IPS-18a (cell line): ENCODE measurements at regions not wholly inside any gene's neighbourhood (a gene's known extent, or its start where the extent isn't known, plus 50 kb on each side); places are given as distances from the start of the nearest gene placed in this dataset.

Experiments
- H3K27ac ChIP-seq: one replicate; pipeline ENCODE4 v1.5.1; 2013; ENCODE audit warnings: low read length
- H3K27me3 ChIP-seq: one replicate; pipeline ENCODE4 v1.6.1; 2013; ENCODE audit warnings: mild to moderate bottlenecking, low read length; ENCODE audit not compliant: control insufficient read depth, insufficient read depth
- H3K36me3 ChIP-seq: one replicate; pipeline ENCODE4 v1.6.1; 2013; ENCODE audit warnings: low read depth, low read length; ENCODE audit not compliant: control insufficient read depth
- H3K4me1 ChIP-seq: one replicate; pipeline ENCODE4 v1.6.1; 2013; ENCODE audit warnings: low read depth, low read length; ENCODE audit not compliant: control insufficient read depth
- H3K4me3 ChIP-seq: one replicate; pipeline ENCODE4 v1.5.1; 2013; ENCODE audit warnings: low read length
- H3K9ac ChIP-seq: one replicate; pipeline ENCODE4 v1.6.1; 2013; ENCODE audit warnings: mild to moderate bottlenecking, low read length, moderate library complexity
- H3K9me3 ChIP-seq: one replicate; pipeline ENCODE4 v1.6.1; 2013; ENCODE audit warnings: low read depth, low read length; ENCODE audit not compliant: control insufficient read depth

DNA sequence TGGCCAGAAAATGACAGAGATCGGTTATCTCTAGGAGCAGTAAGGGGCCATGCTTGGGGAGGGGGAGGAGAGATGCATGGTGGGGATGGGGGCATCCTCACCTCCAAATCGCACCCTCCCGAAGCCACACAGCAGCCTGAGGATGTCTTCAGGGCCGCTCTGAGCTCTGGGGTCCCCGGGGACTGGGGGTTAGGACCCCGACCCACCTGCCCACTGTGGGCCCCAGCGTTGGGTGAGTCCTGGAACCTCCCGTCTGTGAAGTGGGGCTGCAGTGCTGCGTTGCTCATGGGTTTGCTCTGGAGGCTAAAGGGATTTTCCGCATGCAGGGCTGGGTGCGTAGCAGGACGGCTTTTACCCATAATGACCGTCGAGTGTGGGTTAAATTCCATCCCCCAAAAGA lies 1046.3 kb downstream of the BRD1 start:
- Histone ChIP-seq H3K36me3 (no peaks in the 10 kb centered on the region), H3K27me3 (no peaks in the 10 kb centered on the region), H3K9ac (no peak overlapping the region), H3K9me3 (peaks cover under 1% of the 10 kb centered on the region), H3K27ac (no peak overlapping the region), H3K4me1 (peaks cover 10% of the 10 kb centered on the region), H3K4me3 (no peak overlapping the region)

DNA sequence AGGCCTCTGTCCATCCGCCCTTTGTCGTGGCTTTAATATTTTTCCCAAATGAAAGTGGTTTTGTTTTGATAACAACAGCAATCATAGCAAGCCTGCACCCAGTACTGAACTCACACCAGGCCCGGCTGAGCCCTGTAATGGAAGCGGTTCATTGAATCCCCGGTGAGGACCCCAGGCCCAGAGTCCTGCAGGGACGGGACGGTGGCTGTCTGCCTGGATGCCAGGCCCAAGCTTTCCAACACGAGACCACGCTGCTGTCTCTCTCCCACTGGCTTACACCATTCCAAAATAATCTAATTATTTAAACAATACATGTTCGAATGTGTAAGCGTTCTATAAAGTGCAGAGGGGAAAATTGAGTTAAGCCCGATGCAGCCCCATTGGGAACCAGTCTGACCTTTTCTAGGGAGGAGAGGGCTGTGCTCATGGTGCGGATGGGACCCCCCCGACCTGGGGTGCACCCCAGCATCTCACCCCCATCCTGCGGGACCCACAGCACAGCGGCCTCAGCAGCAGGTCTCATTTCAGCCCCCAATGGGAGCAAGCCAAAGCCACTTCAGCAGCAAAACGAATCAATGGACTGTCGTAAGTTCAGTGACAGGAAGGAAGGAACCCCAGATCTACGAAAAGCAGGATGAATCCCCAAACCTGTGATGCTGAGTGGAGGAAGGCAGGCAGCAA lies 1046.9 kb downstream of the BRD1 start:
- Histone ChIP-seq H3K36me3 (no peaks in the 10 kb centered on the region), H3K9me3 (peaks cover 3% of the 10 kb centered on the region), H3K4me3 (no peak overlapping the region)

DNA sequence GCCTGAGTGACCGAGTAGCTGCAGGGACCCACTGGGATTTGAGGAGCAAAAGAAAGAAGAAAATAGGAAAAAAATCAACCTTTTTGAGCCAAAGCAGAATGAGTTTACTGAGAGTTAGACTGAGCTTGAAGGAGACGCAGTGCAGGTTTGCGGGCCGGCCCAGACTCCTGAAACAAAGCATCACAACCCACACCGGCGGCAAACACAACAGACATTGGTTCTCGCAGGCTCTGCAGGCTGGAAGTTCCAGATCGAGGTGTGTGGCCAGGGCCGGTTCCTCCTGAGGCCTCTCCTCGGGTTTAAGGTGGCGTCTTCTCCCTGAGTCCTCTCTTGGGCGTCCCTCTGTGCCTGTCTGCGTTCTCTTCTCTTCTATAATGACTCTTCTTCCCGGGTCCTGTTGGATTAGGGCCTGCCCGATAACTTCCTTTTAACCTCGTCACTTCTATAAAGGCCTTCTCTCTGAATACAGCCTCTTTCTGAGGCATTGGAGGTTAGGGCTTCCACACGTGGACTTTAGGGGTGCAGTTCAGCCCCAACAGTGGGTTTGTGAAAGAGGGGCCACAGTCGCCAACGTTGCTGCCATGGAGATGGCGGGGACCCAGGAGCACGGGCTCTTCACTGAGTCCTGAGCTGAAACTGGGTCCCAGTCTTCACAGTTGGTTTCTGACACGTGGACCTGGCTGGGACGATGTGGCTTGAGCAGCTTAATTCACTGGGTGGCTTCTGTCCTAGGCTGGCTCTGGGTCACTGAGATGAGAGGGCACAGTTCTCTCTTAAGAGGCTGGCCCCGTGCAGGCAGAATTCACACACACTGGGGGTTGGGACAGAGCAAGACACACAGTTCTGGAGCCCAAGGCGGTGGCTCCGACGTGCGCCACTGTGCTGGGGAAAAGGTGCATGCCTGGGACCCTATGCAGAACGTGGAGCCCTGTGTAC lies 1047.7 kb downstream of the BRD1 start:
- peaks cover 10% of the 10 kb centered on the region for H3K4me1 ChIP-seq
- no peak overlapping the region for H3K9ac ChIP-seq
- H3K36me3 ChIP-seq, result no peaks in the 10 kb centered on the region
- no peak overlapping the region for H3K4me3 ChIP-seq
- peaks cover 3% of the 10 kb centered on the region for H3K9me3 ChIP-seq
- no peaks in the 10 kb centered on the region for H3K27me3 ChIP-seq
- H3K27ac ChIP-seq, result no peak overlapping the region

More for the DNA sequence above, 1046.9 kb downstream of the BRD1 start:
- H3K27me3 ChIP-seq, result no peaks in the 10 kb centered on the region
- H3K9ac ChIP-seq, result no peak overlapping the region
- no peak overlapping the region for H3K27ac ChIP-seq
- H3K4me1 ChIP-seq, result peaks cover 10% of the 10 kb centered on the region

DNA sequence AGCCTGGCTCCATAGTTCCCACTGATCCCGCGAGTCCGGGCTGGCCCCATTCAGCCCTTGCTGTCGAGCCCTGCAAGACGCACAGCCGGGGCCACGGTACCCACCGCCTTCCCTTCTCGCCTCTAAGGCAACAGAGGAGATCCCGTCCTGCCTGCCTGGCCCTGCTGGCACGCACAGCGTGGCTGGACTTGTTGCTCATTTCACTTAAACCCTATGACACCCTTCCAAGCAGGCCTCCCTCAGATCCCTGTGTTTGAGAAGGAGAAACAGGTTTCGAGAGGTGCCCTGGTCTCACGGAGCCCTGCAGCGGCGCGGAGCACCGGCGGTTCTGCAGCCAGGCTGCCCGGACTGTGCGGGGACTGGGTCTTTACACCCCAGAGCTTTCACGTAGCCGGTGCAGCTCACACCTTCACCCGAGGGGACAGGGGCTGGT lies 1048.4 kb downstream of the BRD1 start:
- Histone ChIP-seq H3K9ac (no peak overlapping the region), H3K9me3 (peaks cover 3% of the 10 kb centered on the region), H3K36me3 (no peaks in the 10 kb centered on the region), H3K27ac (no peak overlapping the region), H3K4me3 (no peak overlapping the region), H3K27me3 (no peaks in the 10 kb centered on the region), H3K4me1 (peaks cover 10% of the 10 kb centered on the region)

DNA sequence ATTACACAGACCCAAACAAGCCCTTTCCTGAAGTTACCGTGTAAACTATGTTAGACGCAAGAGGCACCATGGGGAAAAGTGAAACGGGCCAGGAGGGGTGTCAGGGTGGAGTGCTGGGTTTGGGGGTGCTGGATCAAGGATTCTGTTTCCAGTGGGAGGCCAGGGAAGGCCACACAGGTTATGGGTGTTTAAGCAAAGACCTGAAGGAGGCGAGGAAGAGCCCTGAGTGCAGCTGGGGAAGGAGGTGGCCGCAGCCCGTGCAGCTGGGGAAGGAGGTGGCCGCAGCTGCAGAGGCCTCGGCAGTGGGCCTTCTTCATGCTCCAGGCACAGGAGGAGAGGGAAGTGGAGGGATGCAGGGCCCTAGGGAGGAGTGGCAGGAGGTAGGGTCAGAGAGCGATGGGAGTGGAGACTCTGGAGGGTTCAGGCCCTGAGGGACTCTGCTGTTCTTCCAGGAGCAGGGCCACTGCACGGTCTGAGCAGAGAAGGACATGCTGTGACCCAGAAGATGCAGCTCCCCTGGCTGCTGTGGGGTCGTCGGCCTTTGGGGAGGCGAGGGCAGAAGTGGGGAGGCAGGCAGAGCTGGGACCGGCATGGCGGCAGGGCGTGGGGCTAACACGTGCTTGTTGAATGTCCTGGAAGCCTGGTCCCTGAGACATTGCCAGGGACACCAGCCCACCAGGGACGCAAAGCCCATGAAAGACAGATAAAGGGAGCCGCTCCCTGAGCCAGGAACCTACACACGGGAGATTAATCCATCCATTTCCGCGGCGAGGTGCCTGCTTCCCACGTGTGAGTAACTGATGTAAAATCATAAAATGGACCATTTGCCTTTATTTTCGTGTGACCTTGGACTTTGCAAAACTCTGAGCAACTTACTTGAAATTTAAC lies 1049.1 kb downstream of the BRD1 start:
- peaks cover 10% of the 10 kb centered on the region for H3K4me1 ChIP-seq
- no peaks in the 10 kb centered on the region for H3K36me3 ChIP-seq
- H3K27ac ChIP-seq, result no peak overlapping the region
- H3K9me3 ChIP-seq, result peaks cover 3% of the 10 kb centered on the region
- H3K4me3 ChIP-seq, result no peak overlapping the region
- H3K9ac ChIP-seq, result no peak overlapping the region
- no peaks in the 10 kb centered on the region for H3K27me3 ChIP-seq

DNA sequence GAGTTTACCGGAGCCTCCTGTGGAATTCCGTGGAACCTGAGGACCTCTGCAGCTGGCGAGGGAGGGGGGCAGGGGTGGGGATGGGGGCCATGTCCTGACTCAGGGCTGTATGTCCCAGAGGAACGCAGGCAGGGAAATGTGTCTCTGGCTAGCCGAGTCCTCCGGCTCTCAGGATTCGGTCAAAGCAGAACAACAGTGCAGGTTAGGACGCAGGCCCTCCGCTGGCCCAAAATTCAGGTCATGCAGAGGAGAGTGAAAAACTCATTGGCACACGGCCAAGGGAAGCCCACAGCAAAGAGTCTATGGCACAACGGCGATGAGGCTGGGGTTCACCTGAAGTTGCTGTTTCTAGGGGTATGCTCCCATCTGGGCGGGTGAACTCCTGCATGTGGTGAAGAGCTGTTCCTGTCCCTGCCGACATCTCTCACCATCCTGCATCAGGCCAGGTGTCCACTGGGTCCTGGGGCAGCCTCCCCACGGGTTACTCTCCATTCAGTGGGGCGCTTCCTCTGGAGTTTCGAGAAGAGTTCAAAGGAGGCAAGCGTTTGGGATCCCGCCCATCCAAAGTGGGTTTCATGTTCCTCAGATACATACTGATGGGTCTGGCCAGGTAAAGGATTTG lies 1055.3 kb downstream of the BRD1 start:
- H3K4me1 ChIP-seq, result no peaks in the 10 kb centered on the region
- no peak overlapping the region for H3K9ac ChIP-seq
- H3K36me3 ChIP-seq, result no peaks in the 10 kb centered on the region
- peaks cover 3% of the 10 kb centered on the region for H3K9me3 ChIP-seq
- H3K27me3 ChIP-seq, result no peaks in the 10 kb centered on the region
- no peak overlapping the region for H3K4me3 ChIP-seq
- no peak overlapping the region for H3K27ac ChIP-seq

DNA sequence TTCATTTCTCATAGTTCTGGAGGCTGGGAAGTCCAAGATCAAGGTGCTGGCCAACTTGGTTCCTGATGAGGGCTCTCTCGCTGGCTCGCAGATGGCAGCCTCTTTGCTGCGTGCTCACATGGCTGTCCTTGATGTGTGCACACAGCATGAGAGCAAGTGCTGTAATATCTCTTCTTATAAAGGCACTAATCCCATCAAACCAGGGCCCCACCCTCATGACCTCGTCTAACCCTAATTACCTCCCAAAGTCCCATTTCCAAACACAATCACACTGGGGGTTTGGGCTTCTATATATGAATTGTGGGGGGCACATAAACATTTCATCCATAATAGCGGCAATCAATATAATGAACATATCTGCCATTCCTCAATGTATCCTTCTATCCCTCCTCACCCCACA lies 1062.1 kb downstream of the BRD1 start:
- H3K4me1 ChIP-seq, result no peaks in the 10 kb centered on the region
- no peaks in the 10 kb centered on the region for H3K27me3 ChIP-seq
- H3K9ac ChIP-seq, result no peak overlapping the region
- H3K9me3 ChIP-seq, result no peaks in the 10 kb centered on the region
- H3K27ac ChIP-seq, result no peak overlapping the region
- H3K36me3 ChIP-seq, result no peaks in the 10 kb centered on the region
- H3K4me3 ChIP-seq, result no peak overlapping the region

DNA sequence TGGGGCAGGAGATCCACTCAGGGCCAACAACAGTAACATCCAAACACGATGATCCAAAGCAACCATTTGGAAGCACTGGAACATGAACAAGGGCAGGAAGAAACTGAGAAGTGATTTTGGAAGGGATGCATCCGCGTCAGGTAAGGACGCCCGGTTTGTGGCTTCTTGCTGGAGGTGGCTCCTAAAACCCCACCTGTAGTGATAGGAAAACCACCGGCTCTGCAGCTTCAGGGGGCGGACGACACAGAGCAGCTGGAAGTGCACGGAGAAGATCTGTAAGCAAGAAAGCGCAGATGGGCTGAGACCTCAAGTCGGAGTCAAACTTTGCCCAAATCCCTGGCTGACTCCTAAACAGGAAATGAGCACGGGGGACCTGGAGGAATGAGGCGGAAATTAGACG lies 1066.1 kb downstream of the BRD1 start:
- Histone ChIP-seq H3K4me1 (no peaks in the 10 kb centered on the region), H3K27ac (no peak overlapping the region), H3K9me3 (no peaks in the 10 kb centered on the region), H3K27me3 (no peaks in the 10 kb centered on the region), H3K36me3 (no peaks in the 10 kb centered on the region), H3K9ac (no peak overlapping the region), H3K4me3 (no peak overlapping the region)

DNA sequence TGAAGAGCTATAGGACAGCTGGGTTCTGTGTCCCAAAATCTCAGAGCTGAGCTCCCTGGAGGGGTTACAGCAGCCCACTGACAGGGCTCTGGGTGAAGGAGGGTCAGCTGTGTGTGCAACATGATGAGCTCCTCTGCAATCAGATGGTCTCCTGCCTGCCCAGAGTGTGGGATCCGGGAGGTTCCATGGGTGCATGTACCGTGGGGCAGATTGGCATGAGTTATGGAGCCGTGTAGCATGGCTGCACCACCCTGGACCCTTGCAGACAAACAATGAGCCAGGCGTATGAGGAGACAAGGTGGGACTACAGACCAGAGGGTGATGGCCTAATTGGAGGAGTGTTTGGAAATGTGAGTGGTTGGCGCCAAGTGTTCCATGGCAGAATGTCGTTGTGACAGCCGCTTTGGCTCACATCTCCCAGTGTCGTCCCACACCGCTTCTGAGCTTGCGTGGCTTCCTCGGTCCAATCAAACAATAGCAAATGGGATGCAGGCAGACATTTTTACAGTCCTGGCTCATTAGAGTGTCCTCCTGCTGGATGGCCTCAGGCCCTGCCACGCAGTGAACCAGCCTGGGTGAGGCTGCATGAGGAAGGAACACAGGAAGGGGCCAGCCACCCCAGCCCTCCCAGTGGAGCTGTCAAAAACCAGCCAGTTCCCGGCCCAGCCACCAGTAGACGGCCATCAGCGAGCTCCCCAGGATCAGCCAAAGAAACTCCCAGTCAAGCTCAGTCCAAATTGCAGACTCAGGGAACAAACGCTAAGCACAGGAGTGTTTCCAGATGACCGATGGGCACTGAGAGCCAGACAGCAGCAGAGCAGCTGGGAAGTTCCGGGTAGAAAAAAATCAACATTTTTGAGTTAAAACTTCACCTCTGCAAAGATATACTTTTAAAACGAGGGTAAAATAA lies 1066.9 kb downstream of the BRD1 start:
- no peak overlapping the region for H3K4me3 ChIP-seq
- no peaks in the 10 kb centered on the region for H3K9me3 ChIP-seq
- H3K36me3 ChIP-seq, result no peaks in the 10 kb centered on the region
- H3K27ac ChIP-seq, result no peak overlapping the region
- no peaks in the 10 kb centered on the region for H3K4me1 ChIP-seq
- no peaks in the 10 kb centered on the region for H3K27me3 ChIP-seq
- H3K9ac ChIP-seq, result no peak overlapping the region
